Panc1 (cell line): ENCODE measurements at regions not wholly inside any gene's neighbourhood (a gene's known extent, or its start where the extent isn't known, plus 50 kb on each side); places are given as distances from the start of the nearest gene placed in this dataset.

Experiments
- ATAC-seq: fragments of 200-7000 bp; cut with Tn5 transposase; 2 replicates; pipeline ENCODE4 v1.9.1; 2020; ENCODE audit warnings: mild to moderate bottlenecking, moderate library complexity
- BruUV-seq: library from RNA; stranded (reverse); fragments of 400-500 nt; replicated peaks from 2 replicates; lab custom pipeline; 2021; lab: Mats Ljungman, UMichigan
- CTCF ChIA-PET: fragments of 300-600 bp; sonication (Branson Sonifier 250); formaldehyde crosslinking; loops from one replicate; lab custom pipeline; 2022; ENCODE audit warnings: antibody characterized with exemption; lab: Charles Lee
- POLR2A ChIA-PET: fragments of 300-600 bp; sonication (Branson Sonifier 250); formaldehyde crosslinking; loops from one replicate; lab custom pipeline; 2022; ENCODE audit warnings: antibody characterized with exemption; lab: Charles Lee
- DNase-seq: peaks from one replicate; pipeline ENCODE4 v3.0.0-alpha.2; 2010; ENCODE audit warnings: low read depth, low spot score
- H3K27ac ChIP-seq: 2 replicates; pipeline ENCODE4 v1.5.1; 2011; ENCODE audit warnings: mild to moderate bottlenecking, low read length, inconsistent platforms
- H3K27me3 ChIP-seq: fragments of 200-500 bp; sonication (Bioruptor generic); 2 replicates; pipeline ENCODE4 v1.6.0; 2014; ENCODE audit warnings: low read length, inconsistent platforms; ENCODE audit not compliant: control insufficient read depth, insufficient read depth
- H3K36me3 ChIP-seq: fragments of 200-500 bp; sonication (Bioruptor generic); 2 replicates; pipeline ENCODE4 v1.5.1; 2014; ENCODE audit warnings: inconsistent platforms, mild to moderate bottlenecking, low read length, moderate library complexity; ENCODE audit not compliant: control insufficient read depth, insufficient read depth
- H3K4me1 ChIP-seq: 2 replicates; pipeline ENCODE4 v1.5.1; 2011; ENCODE audit warnings: inconsistent platforms, mild to moderate bottlenecking, low read length, moderate library complexity; ENCODE audit not compliant: control insufficient read depth, insufficient read depth
- H3K4me3 ChIP-seq, 2 experiments: 2 replicates each; pipeline ENCODE4 v1.5.1; 2011 to 2012; ENCODE audit warnings: low read depth in 2 of 2, low read length in 2 of 2, mild to moderate bottlenecking in 2 of 2, inconsistent platforms in 1 of 2, moderate library complexity in 1 of 2
- H3K9me3 ChIP-seq: fragments of 200-500 bp; sonication (Bioruptor generic); 2 replicates; pipeline ENCODE4 v1.5.1; 2014; ENCODE audit warnings: low read depth, mild to moderate bottlenecking, inconsistent platforms, low read length, moderate library complexity; ENCODE audit not compliant: control insufficient read depth, insufficient read depth
- POLR2AphosphoS5 ChIP-seq: IDR thresholded peaks from 2 replicates; pipeline ENCODE4 v1.6.1; 2012; ENCODE audit warnings: mild to moderate bottlenecking, low read depth, low read length, moderate library complexity
- SIN3A ChIP-seq: IDR thresholded peaks from 2 replicates; pipeline ENCODE4 v1.6.1; 2012; ENCODE audit warnings: low read depth, mild to moderate bottlenecking, low read length, moderate library complexity, borderline replicate concordance; ENCODE audit not compliant: insufficient read depth
- TCF7L2 ChIP-seq: IDR thresholded peaks from 2 replicates; pipeline ENCODE4 v1.6.1; 2011; ENCODE audit warnings: mild to moderate bottlenecking, low read depth, low read length, inconsistent platforms
- in situ Hi-C: cut with HindIII; loops from 2 replicates; pipeline ENCODE4 v1.10.0; 2016; ENCODE audit warnings: low sequenced_read_pairs, low pct_unique_long_range_greater_than_20kb
- intact Hi-C: fragments of 100-400 bp; cut with micrococcal nuclease; formaldehyde crosslinking; loops from one replicate; pipeline ENCODE4 v1.10.0; 2022; ENCODE audit not compliant: unreplicated experiment
- TF ChIP-seq, protein P1 (sequence below), 2 experiments: IDR thresholded peaks; 2 replicates each; pipeline ENCODE4 v1.6.1; 2011 to 2012; ENCODE audit warnings: low read depth in 2 of 2, control low read depth in 1 of 2, low read length in 1 of 2, mild to moderate bottlenecking in 1 of 2, moderate library complexity in 1 of 2; ENCODE audit not compliant: insufficient read depth in 1 of 2
- TF ChIP-seq, protein P2 (sequence below): fragments of 450-650 bp; IDR thresholded peaks from 2 replicates; pipeline ENCODE4 v1.5.1; 2017; ENCODE audit warnings: mild to moderate bottlenecking

- no peak for ATAC-seq
- POLR2A ChIA-PET = no interaction called here
- intact Hi-C loops (no loop called here), in situ Hi-C loops (no loop called here)
- no peak for DNase-seq
- CTCF ChIA-PET = no interaction called here
- no peak for TF ChIP-seq TCF7L2
- H3K4me1 ChIP-seq = peaks cover 4% of the 10 kb centered on the region; the same call in 1 of the 2 replicates
- no peaks in the 10 kb centered on the region for H3K9me3 ChIP-seq
- no peaks in the 10 kb centered on the region for H3K36me3 ChIP-seq
- H3K27me3 ChIP-seq = no peaks in the 10 kb centered on the region
- no peak overlapping the region for H3K27ac ChIP-seq
- no TSS peak for BruUV-seq
- H3K4me3 ChIP-seq = no peak overlapping the region
These were observed 79.4 kb upstream of the POU3F1 start for GRCh38 chr1:38125837-38126520.

- POLR2A ChIA-PET = no interaction called here
- no peak overlapping the region for H3K27ac ChIP-seq
- H3K36me3 ChIP-seq = no peaks in the 10 kb centered on the region
- no peaks in the 10 kb centered on the region for H3K9me3 ChIP-seq
- in situ Hi-C loops = no loop called here
- H3K27me3 ChIP-seq = no peaks in the 10 kb centered on the region
- no TSS peak for BruUV-seq
- intact Hi-C loops = no loop called here
- TF ChIP-seq POLR2AphosphoS5 = no peak
- no peak for TF ChIP-seq TCF7L2
- TF ChIP-seq, protein P1, sequence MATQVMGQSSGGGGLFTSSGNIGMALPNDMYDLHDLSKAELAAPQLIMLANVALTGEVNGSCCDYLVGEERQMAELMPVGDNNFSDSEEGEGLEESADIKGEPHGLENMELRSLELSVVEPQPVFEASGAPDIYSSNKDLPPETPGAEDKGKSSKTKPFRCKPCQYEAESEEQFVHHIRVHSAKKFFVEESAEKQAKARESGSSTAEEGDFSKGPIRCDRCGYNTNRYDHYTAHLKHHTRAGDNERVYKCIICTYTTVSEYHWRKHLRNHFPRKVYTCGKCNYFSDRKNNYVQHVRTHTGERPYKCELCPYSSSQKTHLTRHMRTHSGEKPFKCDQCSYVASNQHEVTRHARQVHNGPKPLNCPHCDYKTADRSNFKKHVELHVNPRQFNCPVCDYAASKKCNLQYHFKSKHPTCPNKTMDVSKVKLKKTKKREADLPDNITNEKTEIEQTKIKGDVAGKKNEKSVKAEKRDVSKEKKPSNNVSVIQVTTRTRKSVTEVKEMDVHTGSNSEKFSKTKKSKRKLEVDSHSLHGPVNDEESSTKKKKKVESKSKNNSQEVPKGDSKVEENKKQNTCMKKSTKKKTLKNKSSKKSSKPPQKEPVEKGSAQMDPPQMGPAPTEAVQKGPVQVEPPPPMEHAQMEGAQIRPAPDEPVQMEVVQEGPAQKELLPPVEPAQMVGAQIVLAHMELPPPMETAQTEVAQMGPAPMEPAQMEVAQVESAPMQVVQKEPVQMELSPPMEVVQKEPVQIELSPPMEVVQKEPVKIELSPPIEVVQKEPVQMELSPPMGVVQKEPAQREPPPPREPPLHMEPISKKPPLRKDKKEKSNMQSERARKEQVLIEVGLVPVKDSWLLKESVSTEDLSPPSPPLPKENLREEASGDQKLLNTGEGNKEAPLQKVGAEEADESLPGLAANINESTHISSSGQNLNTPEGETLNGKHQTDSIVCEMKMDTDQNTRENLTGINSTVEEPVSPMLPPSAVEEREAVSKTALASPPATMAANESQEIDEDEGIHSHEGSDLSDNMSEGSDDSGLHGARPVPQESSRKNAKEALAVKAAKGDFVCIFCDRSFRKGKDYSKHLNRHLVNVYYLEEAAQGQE (IDR thresholded peaks at IDR 0.05; ENCODE audit: insufficient read depth in 1 of 2, low read depth in 2 of 2, low read length in 1 of 2) = no peak
- TF ChIP-seq SIN3A = no peak
- TF ChIP-seq, protein P2, sequence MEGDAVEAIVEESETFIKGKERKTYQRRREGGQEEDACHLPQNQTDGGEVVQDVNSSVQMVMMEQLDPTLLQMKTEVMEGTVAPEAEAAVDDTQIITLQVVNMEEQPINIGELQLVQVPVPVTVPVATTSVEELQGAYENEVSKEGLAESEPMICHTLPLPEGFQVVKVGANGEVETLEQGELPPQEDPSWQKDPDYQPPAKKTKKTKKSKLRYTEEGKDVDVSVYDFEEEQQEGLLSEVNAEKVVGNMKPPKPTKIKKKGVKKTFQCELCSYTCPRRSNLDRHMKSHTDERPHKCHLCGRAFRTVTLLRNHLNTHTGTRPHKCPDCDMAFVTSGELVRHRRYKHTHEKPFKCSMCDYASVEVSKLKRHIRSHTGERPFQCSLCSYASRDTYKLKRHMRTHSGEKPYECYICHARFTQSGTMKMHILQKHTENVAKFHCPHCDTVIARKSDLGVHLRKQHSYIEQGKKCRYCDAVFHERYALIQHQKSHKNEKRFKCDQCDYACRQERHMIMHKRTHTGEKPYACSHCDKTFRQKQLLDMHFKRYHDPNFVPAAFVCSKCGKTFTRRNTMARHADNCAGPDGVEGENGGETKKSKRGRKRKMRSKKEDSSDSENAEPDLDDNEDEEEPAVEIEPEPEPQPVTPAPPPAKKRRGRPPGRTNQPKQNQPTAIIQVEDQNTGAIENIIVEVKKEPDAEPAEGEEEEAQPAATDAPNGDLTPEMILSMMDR = no peak
- ATAC-seq (no peak), DNase-seq (no peak)
- CTCF ChIA-PET = interaction anchor here (0.5 kb wide), 1 partner anchor 1613 kb away, joined by 6 read pairs; the partner anchor contains the start of gene PPIE
- H3K4me3 ChIP-seq = no peak overlapping the region
- H3K4me1 ChIP-seq = peaks cover 4% of the 10 kb centered on the region; the same call in 1 of the 2 replicates
These were observed 78.4 kb upstream of the POU3F1 start for GRCh38 chr1:38125016-38125415.
